ENCODE measurements at regions not wholly inside any gene's neighbourhood (a gene's known extent, or its start where the extent isn't known, plus 50 kb on each side); places are given as distances from the start of the nearest gene placed in this dataset.

- TF ChIP-seq, protein P1, sequence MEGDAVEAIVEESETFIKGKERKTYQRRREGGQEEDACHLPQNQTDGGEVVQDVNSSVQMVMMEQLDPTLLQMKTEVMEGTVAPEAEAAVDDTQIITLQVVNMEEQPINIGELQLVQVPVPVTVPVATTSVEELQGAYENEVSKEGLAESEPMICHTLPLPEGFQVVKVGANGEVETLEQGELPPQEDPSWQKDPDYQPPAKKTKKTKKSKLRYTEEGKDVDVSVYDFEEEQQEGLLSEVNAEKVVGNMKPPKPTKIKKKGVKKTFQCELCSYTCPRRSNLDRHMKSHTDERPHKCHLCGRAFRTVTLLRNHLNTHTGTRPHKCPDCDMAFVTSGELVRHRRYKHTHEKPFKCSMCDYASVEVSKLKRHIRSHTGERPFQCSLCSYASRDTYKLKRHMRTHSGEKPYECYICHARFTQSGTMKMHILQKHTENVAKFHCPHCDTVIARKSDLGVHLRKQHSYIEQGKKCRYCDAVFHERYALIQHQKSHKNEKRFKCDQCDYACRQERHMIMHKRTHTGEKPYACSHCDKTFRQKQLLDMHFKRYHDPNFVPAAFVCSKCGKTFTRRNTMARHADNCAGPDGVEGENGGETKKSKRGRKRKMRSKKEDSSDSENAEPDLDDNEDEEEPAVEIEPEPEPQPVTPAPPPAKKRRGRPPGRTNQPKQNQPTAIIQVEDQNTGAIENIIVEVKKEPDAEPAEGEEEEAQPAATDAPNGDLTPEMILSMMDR (IDR thresholded peaks at IDR 0.05) = no peak
- no peak for TF ChIP-seq POLR2A (IDR thresholded peaks at IDR 0.05)
Observed at GRCh38 chr4:181158971-181159370, 1084.2 kb upstream of the TENM3 start.
